ENCODE measurements at regions not wholly inside any gene's neighbourhood (a gene's known extent, or its start where the extent isn't known, plus 50 kb on each side); places are given as distances from the start of the nearest gene placed in this dataset.

DNA sequence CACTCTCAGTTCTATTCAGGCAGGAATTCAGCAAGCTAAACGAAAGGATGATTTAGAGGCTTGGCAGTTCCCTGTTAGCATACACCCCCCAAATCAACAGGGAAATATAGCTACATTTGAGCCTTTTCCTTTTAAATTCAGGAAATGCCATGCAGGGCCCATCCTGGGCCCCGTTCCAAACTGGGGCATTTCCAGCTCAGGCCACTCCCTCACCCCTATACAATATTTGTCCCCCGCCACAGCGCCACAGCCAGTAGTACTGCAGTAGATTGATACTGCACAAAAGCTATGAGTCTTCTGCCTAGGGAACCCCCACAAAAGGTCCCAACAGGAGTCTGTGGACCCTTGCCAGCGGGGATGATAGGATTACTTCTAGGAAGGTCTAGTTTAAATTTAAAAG is 102.0 kb upstream of the MAPK10 start:
- TF ChIP-seq, protein P1, sequence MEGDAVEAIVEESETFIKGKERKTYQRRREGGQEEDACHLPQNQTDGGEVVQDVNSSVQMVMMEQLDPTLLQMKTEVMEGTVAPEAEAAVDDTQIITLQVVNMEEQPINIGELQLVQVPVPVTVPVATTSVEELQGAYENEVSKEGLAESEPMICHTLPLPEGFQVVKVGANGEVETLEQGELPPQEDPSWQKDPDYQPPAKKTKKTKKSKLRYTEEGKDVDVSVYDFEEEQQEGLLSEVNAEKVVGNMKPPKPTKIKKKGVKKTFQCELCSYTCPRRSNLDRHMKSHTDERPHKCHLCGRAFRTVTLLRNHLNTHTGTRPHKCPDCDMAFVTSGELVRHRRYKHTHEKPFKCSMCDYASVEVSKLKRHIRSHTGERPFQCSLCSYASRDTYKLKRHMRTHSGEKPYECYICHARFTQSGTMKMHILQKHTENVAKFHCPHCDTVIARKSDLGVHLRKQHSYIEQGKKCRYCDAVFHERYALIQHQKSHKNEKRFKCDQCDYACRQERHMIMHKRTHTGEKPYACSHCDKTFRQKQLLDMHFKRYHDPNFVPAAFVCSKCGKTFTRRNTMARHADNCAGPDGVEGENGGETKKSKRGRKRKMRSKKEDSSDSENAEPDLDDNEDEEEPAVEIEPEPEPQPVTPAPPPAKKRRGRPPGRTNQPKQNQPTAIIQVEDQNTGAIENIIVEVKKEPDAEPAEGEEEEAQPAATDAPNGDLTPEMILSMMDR (IDR thresholded peaks at IDR 0.05): no peak
- no peak for TF ChIP-seq POLR2A (IDR thresholded peaks at IDR 0.05)

Measured in Peyer's patch (tissue), 4 donors.